IPS-18a (cell line): ENCODE measurements at regions not wholly inside any gene's neighbourhood (a gene's known extent, or its start where the extent isn't known, plus 50 kb on each side); places are given as distances from the start of the nearest gene placed in this dataset.
"Not testable (repeated sequence)": the region's sequence is repeated elsewhere in the genome, so short reads cannot be mapped to it uniquely, and the experiment has no call there.

Experiments used
- H3K27ac ChIP-seq: one replicate; pipeline ENCODE4 v1.5.1; 2013; ENCODE audit warnings: low read length
- H3K27me3 ChIP-seq: one replicate; pipeline ENCODE4 v1.6.1; 2013; ENCODE audit warnings: mild to moderate bottlenecking, low read length; ENCODE audit not compliant: control insufficient read depth, insufficient read depth
- H3K36me3 ChIP-seq: one replicate; pipeline ENCODE4 v1.6.1; 2013; ENCODE audit warnings: low read depth, low read length; ENCODE audit not compliant: control insufficient read depth
- H3K4me1 ChIP-seq: one replicate; pipeline ENCODE4 v1.6.1; 2013; ENCODE audit warnings: low read depth, low read length; ENCODE audit not compliant: control insufficient read depth
- H3K4me3 ChIP-seq: one replicate; pipeline ENCODE4 v1.5.1; 2013; ENCODE audit warnings: low read length
- H3K9ac ChIP-seq: one replicate; pipeline ENCODE4 v1.6.1; 2013; ENCODE audit warnings: mild to moderate bottlenecking, low read length, moderate library complexity
- H3K9me3 ChIP-seq: one replicate; pipeline ENCODE4 v1.6.1; 2013; ENCODE audit warnings: low read depth, low read length; ENCODE audit not compliant: control insufficient read depth

DNA sequence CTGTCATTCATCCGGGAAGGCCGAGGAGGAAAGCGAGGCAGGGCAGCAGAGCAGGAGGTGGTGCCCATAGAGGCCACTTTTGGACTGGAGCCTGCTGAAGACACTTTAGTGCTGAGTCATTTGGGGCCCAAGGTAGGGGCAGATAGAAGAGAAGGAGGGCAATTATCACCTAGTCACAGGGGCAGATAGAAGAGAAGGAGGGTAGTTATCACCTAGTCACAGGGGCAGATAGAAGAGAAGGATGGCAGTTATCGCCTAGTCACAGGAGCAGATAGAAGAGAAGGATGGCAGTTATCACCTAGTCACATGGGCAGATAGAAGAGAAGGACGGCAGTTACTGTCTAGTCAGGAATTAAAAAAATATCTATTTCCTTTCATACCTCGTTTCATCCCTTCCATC is 1372.6 kb downstream of the FOXD4L5 start:
- H3K27me3 ChIP-seq, H3K9ac ChIP-seq, H3K27ac ChIP-seq, H3K36me3 ChIP-seq, H3K4me1 ChIP-seq, H3K4me3 ChIP-seq: not testable (repeated sequence)
- peaks cover 22% of the 10 kb centered on the region for H3K9me3 ChIP-seq

DNA sequence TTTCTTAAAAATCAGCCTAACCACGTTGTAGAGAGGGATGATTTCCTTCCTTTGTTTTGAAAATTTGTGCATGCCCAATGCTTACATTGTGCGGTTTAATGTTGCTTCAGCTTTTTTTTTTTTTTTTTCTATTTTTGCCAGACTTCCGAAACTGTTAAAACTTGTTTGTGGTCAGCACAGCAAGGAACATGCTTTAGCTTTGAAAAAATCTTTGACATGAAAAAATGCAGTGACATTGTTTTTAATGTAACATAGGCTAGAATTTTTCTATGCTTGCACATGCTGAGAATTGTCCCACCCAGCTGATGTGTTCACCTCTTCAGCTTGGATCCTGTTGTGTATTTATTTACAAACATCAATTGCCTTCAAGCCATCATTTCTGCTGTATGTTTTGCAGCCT is 1375.9 kb downstream of the FOXD4L5 start:
- H3K4me3 ChIP-seq, H3K36me3 ChIP-seq, H3K9ac ChIP-seq, H3K27ac ChIP-seq, H3K4me1 ChIP-seq, H3K27me3 ChIP-seq: not testable (repeated sequence)
- peaks cover 12% of the 10 kb centered on the region for H3K9me3 ChIP-seq

DNA sequence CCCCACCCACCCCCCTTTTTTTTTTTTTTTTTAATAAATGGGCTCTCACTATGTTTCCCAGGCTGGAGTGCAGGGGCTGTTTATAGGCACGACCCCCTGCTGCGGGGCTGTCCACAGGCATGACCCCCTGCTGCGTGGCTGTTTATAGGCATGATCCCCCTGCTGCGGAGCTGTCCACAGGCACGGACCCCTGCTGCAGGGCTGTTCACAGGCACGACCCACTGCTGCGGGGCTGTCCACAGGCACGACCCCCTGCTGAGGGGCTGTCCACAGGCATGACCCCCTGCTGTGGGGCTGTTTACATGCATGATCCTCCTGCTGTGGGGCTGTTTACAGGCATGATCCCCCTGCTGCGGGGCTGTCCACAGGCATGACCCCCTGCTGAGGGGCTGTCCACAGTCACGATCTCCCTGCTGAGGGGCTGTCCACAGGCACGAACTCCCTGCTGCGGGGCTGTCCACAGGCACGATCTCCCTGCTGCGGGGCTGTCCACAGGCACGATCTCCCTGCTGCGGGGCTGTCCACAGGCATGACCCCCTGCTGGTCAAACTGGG is 1385.3 kb downstream of the FOXD4L5 start:
- not testable (repeated sequence) for H3K27me3 ChIP-seq, H3K4me1 ChIP-seq, H3K4me3 ChIP-seq, H3K27ac ChIP-seq, H3K9ac ChIP-seq, H3K36me3 ChIP-seq
- peaks cover 11% of the 10 kb centered on the region for H3K9me3 ChIP-seq

DNA sequence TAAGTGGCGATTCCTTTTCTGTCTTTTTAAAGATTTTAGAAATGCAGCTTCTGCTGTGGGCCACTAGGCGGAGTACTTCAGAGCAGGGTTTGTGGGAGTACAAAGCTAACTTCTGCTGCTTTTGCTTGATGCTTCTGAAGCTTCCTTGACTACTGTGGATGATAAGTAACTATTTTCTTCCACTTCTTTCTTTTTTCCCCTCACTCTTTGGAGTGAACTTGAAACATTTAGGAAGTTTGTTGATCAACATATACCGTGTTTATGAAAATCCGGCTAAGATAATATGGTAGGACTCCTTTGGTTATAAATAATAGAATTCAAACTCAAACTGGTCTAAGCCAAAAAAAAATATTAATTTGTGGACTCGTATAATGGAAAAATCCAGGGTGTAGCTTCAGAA is 1403.6 kb downstream of the FOXD4L5 start:
- H3K9me3 ChIP-seq, H3K4me1 ChIP-seq, H3K9ac ChIP-seq, H3K36me3 ChIP-seq, H3K4me3 ChIP-seq, H3K27ac ChIP-seq, H3K27me3 ChIP-seq: not testable (repeated sequence)

DNA sequence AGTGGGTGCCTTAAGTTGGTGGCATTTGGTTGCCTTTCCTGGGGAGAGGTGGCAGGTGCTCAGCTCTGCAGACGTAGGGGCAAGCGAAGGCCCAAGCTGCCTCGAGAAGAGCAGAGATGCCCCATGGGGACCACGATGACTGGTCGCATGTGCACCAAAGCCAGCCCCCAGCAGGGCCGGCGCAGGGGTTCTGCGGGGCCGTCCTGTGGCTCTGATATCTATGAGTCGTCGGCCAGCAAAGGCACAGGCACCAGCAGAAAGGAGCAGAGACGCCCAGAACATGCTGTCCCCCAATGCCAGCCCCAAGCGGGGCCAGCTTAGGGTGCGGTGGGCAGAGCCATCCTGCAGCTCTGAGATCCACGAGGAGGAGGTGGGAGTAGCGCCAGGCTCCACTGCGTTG is 1408.6 kb downstream of the FOXD4L5 start:
- H3K9me3 ChIP-seq, H3K27me3 ChIP-seq, H3K36me3 ChIP-seq, H3K4me3 ChIP-seq, H3K9ac ChIP-seq, H3K27ac ChIP-seq, H3K4me1 ChIP-seq: not testable (repeated sequence)

DNA sequence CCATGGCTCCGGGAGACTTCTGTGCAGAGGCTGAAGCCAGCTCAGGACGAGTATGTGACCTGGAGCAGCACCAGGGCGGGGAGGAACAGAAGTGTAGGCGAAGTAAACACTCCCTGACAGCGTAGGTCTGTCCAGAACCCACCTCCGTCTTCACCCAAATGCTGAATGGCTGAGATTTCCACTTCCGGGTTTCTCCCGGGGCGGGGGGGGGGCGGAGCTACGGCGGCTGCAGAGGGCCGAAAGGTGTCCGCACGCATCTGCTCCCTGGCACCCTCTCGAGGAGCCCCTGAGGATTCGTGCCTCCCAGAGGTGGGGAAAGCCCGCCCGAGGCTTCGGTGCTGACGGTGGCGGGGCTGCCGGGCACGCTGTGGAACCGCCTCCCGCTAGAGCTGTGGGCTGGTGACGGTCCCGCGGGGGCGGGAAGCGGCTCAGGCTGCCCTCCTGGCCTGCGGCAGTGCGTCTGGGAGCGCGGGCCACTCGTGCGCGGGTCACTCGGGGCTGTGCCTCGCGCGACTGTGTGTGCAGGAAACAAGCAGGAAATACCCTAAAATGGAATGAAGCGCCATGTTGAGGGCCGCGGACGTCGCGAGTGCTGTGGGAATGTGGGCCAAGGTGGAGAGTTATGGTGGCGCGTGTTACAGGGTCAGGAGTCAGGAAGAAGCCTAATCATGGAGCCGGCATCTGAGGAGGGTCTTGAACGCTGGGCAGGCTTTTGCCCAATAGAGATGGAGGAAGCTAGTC is 1425.4 kb downstream of the FOXD4L5 start:
- no peaks in the 10 kb centered on the region for H3K36me3 ChIP-seq
- no peaks in the 10 kb centered on the region for H3K27me3 ChIP-seq
- no peaks in the 10 kb centered on the region for H3K4me1 ChIP-seq
- no peak overlapping the region for H3K9ac ChIP-seq
- peaks cover 9% of the 10 kb centered on the region for H3K9me3 ChIP-seq
- no peak overlapping the region for H3K27ac ChIP-seq
- no peak overlapping the region for H3K4me3 ChIP-seq

DNA sequence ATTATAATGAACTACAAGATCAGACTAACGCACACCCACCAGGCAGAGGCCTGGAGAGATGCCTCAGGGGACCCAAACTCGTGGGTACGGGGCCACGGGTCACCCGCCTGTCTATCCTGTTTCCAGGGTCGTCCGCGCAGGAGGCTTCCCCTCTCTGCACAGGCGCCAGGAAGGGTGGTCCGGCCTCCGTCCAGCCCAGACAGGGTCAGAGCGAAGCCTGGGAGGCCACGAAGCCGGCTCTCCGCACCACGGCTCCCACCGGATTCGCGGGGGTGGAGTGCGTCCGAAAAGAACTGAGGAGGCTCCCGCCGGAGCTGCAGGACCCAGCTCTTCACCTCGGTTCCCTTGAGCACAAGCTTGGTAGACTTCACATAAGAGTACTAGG is 1425.9 kb downstream of the FOXD4L5 start:
- not testable (repeated sequence) for H3K4me1 ChIP-seq, H3K27me3 ChIP-seq, H3K36me3 ChIP-seq, H3K9me3 ChIP-seq, H3K4me3 ChIP-seq, H3K27ac ChIP-seq, H3K9ac ChIP-seq

DNA sequence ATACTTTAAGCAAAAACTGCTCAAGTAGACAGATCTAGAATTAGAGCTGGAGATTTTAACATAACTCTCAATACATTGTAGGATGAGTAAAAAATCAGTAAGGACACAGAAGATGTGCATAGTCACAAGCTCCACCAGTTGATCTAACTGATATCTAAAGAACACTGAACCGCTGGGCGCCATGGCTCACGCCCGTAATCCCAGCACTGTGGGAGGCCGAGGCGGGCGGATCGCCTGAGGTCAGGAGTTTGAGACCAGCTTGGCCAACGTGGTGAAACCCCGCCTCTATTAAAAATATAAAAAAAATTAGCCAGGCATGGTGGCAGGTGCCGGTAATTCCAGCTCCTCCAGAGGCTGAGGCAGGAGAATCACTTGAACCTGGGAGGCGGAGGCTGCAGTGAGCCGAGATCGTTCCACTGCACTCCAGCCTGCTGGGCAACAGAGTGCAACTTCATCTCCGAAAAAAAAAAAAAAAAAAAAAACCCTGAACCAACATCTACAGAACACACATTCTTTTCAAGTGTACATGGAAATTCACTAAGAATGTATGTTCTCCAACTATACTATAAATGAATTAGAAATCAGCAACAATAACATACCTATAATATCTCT is 1431.8 kb downstream of the FOXD4L5 start:
- H3K27me3 ChIP-seq, H3K4me1 ChIP-seq, H3K9ac ChIP-seq, H3K36me3 ChIP-seq, H3K27ac ChIP-seq, H3K4me3 ChIP-seq: not testable (repeated sequence)
- peaks cover 14% of the 10 kb centered on the region for H3K9me3 ChIP-seq

DNA sequence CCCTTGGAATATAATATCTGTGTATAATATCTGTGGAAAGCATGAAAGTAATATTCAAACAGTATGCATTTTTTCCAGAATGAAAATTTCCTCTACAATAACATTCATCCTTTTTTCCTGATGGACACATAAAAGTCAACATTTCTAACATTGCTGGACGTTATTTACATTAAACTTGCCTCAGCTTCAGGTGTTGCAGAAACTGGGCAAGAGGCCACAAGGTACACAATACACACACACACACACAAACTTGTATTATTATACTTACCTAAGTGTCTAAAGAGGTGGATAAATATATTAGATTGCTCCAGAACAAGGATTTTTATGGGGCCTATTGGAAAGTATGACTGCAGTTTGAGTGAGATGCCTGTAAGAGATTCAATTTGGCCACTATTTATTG is 1460.2 kb downstream of the FOXD4L5 start:
- H3K27ac ChIP-seq, H3K4me3 ChIP-seq, H3K9ac ChIP-seq, H3K4me1 ChIP-seq, H3K36me3 ChIP-seq: not testable (repeated sequence)
- H3K27me3 ChIP-seq, result peaks cover 19% of the 10 kb centered on the region
- H3K9me3 ChIP-seq, result peaks cover 21% of the 10 kb centered on the region

DNA sequence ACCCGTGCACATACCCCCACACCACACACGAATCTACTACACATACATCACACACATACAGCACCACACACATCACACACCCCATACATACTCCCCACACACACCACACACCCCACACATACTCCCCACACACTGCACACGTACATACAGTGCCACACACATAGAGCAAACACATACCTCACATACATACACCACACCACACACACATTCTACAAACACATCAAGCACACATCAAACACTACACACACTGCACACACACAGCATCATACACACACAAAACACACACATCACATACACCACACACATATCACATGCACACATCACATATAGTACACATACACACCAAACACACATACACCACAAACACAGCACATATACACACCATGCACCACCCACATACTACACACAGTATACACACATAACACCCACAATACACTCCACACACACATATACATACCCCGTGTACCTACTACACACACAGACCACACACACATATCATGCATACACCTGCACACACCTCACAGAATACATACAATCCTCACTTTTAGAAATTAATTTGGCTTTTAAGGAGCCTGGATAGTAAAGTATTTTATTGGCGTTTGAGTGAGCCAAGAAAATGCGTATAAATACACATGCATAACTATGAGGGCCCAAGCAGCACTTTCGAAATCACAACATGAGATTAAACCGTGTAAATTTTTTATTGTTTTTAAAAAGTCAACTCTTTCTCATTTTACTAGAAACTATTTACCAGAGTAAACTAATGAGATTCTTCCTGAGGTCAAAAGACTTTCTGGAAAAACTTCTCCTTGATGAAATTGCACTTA is 1461.4 kb downstream of the FOXD4L5 start:
- not testable (repeated sequence) for H3K4me1 ChIP-seq, H3K4me3 ChIP-seq, H3K9ac ChIP-seq, H3K27ac ChIP-seq, H3K36me3 ChIP-seq
- peaks cover 26% of the 10 kb centered on the region for H3K27me3 ChIP-seq
- peaks cover 21% of the 10 kb centered on the region for H3K9me3 ChIP-seq

DNA sequence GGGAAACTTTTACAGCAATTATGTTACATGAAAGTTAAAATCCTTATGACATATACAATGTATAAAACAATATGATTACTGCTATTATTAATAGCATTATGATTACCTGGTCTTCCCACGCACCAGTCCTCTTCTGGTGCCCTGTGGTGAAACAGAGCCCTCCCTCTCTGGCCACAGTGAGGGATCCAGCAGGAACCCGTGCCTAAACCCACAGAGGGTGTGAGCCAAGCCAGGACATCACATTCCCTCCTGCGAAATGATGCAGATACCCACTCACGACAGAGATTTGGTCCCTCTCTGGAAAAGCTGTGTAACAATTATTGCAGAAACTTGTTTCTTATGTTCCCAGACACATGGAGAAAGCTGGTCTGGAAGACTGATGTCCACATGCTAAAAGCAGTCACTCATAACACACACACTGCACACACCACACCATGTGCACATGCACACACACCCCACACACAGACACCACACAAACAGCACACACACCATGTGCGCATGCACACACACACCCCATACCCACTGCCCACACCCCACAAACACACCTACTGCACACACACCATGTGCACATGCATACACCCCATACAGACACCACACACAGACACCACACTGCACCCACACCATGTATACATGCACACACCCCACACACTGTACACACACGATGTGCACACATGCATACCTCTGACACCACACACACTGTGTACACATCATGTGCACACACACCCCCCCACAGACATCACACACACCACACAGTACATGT is 1462.2 kb downstream of the FOXD4L5 start:
- Histone ChIP-seq H3K9me3 (peaks cover 25% of the 10 kb centered on the region), H3K27me3 (peaks cover 31% of the 10 kb centered on the region)
- not testable (repeated sequence) for H3K9ac ChIP-seq, H3K4me1 ChIP-seq, H3K36me3 ChIP-seq, H3K27ac ChIP-seq, H3K4me3 ChIP-seq
